HEK293 (cell line): ENCODE measurements at regions not wholly inside any gene's neighbourhood (a gene's known extent, or its start where the extent isn't known, plus 50 kb on each side); places are given as distances from the start of the nearest gene placed in this dataset.

ENCODE experiments used
- OVOL3 ChIP-seq: fragments of 450-650 bp; formaldehyde crosslinking; IDR thresholded peaks from 2 replicates; pipeline ENCODE4 v1.5.1; 2016; ENCODE audit warnings: missing biosample characterization, missing genetic modification characterization
- REPIN1 ChIP-seq: fragments of 450-650 bp; formaldehyde crosslinking; IDR thresholded peaks from 2 replicates; pipeline ENCODE4 v1.5.1; 2017; ENCODE audit warnings: missing biosample characterization, missing genetic modification characterization, low read depth
- ZBTB7A ChIP-seq: fragments of 450-650 bp; formaldehyde crosslinking; IDR thresholded peaks from 2 replicates; pipeline ENCODE4 v1.5.1; 2016; ENCODE audit warnings: low read depth, missing biosample characterization, missing genetic modification characterization
- ZFP37 ChIP-seq: fragments of 450-650 bp; formaldehyde crosslinking; IDR thresholded peaks from 2 replicates; pipeline ENCODE4 v1.5.1; 2016; ENCODE audit warnings: missing biosample characterization, missing genetic modification characterization
- ZNF133 ChIP-seq: fragments of 450-650 bp; formaldehyde crosslinking; IDR thresholded peaks from 2 replicates; pipeline ENCODE4 v1.5.1; 2016; ENCODE audit warnings: missing biosample characterization, missing genetic modification characterization
- ZNF274 ChIP-seq, 2 experiments: fragments of 200-500 bp in 1 of 2; fragments of 450-650 bp in 1 of 2; sonication (Bioruptor generic) in 1 of 2; formaldehyde crosslinking in 1 of 2; IDR thresholded peaks; 2 replicates each; pipeline versions ENCODE4 v1.5.1 to v1.6.1; 2014 to 2016; ENCODE audit warnings: borderline replicate concordance in 1 of 2, inconsistent platforms in 1 of 2, low read length in 1 of 2, missing biosample characterization in 1 of 2, missing genetic modification characterization in 1 of 2
- ZNF292 ChIP-seq: fragments of 450-650 bp; formaldehyde crosslinking; IDR thresholded peaks from 2 replicates; pipeline ENCODE4 v1.5.1; 2016; ENCODE audit warnings: low read depth, missing biosample characterization, missing genetic modification characterization, borderline replicate concordance
- ZNF549 ChIP-seq: fragments of 450-650 bp; IDR thresholded peaks from 2 replicates; pipeline ENCODE4 v1.5.1; 2018; ENCODE audit warnings: missing biosample characterization, missing genetic modification characterization, mild to moderate bottlenecking, inconsistent platforms, moderate library complexity
- ZNF629 ChIP-seq: fragments of 450-650 bp; formaldehyde crosslinking; IDR thresholded peaks from 2 replicates; pipeline ENCODE4 v1.5.1; 2017; ENCODE audit warnings: missing biosample characterization, missing genetic modification characterization
- TF ChIP-seq, protein P1 (sequence below): fragments of 450-650 bp; formaldehyde crosslinking; IDR thresholded peaks from 2 replicates; pipeline ENCODE4 v1.5.1; 2016; ENCODE audit warnings: missing biosample characterization, missing genetic modification characterization
- TF ChIP-seq, protein P2 (sequence below): fragments of 450-650 bp; IDR thresholded peaks from 2 replicates; pipeline ENCODE4 v1.5.1; 2018; ENCODE audit warnings: missing biosample characterization, mild to moderate bottlenecking, missing genetic modification characterization

DNA sequence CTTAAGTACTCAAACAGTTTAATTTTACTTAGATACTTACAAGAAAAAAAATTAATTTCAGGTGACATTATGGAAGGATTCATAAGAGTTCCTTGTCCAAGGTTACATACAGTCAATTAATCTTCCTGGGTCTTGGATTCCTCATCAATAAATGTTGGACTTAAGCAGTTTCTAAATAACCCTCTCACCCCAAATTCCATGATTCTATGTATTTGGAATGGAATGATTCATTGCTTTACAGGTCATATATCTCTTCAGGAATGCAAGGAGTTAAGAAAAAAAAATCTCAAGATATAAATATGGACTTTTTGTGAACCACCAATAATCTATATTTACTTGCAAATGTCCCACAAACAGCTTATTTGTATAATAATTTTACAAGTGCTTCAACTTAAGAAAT lies 84.2 kb upstream of the BMP4 start:
- TF ChIP-seq REPIN1 (tag by site-specific recombination) = no peak
- TF ChIP-seq, protein P1, sequence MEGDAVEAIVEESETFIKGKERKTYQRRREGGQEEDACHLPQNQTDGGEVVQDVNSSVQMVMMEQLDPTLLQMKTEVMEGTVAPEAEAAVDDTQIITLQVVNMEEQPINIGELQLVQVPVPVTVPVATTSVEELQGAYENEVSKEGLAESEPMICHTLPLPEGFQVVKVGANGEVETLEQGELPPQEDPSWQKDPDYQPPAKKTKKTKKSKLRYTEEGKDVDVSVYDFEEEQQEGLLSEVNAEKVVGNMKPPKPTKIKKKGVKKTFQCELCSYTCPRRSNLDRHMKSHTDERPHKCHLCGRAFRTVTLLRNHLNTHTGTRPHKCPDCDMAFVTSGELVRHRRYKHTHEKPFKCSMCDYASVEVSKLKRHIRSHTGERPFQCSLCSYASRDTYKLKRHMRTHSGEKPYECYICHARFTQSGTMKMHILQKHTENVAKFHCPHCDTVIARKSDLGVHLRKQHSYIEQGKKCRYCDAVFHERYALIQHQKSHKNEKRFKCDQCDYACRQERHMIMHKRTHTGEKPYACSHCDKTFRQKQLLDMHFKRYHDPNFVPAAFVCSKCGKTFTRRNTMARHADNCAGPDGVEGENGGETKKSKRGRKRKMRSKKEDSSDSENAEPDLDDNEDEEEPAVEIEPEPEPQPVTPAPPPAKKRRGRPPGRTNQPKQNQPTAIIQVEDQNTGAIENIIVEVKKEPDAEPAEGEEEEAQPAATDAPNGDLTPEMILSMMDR (tag by site-specific recombination) = no peak
- TF ChIP-seq, protein P2, sequence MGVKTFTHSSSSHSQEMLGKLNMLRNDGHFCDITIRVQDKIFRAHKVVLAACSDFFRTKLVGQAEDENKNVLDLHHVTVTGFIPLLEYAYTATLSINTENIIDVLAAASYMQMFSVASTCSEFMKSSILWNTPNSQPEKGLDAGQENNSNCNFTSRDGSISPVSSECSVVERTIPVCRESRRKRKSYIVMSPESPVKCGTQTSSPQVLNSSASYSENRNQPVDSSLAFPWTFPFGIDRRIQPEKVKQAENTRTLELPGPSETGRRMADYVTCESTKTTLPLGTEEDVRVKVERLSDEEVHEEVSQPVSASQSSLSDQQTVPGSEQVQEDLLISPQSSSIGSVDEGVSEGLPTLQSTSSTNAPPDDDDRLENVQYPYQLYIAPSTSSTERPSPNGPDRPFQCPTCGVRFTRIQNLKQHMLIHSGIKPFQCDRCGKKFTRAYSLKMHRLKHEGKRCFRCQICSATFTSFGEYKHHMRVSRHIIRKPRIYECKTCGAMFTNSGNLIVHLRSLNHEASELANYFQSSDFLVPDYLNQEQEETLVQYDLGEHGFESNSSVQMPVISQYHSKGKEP (tag by site-specific recombination) = no peak
- no peak for TF ChIP-seq ZNF274 (IDR thresholded peaks at IDR 0.05; ENCODE audit: low read length)
- no peak for TF ChIP-seq ZNF274 (tag by site-specific recombination; IDR thresholded peaks at IDR 0.05; ENCODE audit: borderline replicate concordance)
- no peak for TF ChIP-seq ZNF133 (tag by site-specific recombination)
- TF ChIP-seq ZFP37 = no peak
- TF ChIP-seq ZNF549 = no peak
- no peak for TF ChIP-seq ZNF292
- TF ChIP-seq ZBTB7A (tag by site-specific recombination) = no peak
- no peak for TF ChIP-seq OVOL3 (tag by site-specific recombination)
- TF ChIP-seq ZNF629 = no peak
